ENCODE measurements at regions not wholly inside any gene's neighbourhood (a gene's known extent, or its start where the extent isn't known, plus 50 kb on each side); places are given as distances from the start of the nearest gene placed in this dataset.

GRCh38 chr3:87595798-87596197 lies 319.4 kb upstream of the POU1F1 start:
- H3K9ac ChIP-seq (replicated peaks; ENCODE audit: extremely low read depth, insufficient read depth, low read length) = no peak overlapping the region
- no peaks in the 10 kb centered on the region for H3K9me1 ChIP-seq (replicated peaks; ENCODE audit: control insufficient read depth, extremely low read depth, insufficient read depth, low read length)
- no peak overlapping the region for H3K27ac ChIP-seq (ENCODE audit: insufficient read depth, low read depth, low read length)
- no peak overlapping the region for H3K4me2 ChIP-seq (ENCODE audit: insufficient read depth, low read length)
- intact Hi-C loops (cut with micrococcal nuclease) = no loop called here
- H4K20me1 ChIP-seq (replicated peaks; ENCODE audit: control insufficient read depth, extremely low read depth, insufficient read depth, low read length) = no peaks in the 10 kb centered on the region
- no peaks in the 10 kb centered on the region for H3K79me2 ChIP-seq (ENCODE audit: control insufficient read depth, insufficient read depth, low read length)
- ChIA-PET POLR2A (no interaction called here), CTCF (no interaction called here)
- DNase-seq (ENCODE audit: low read depth, low spot score) (peak; percentile 47), FAIRE-seq (no peak)
- H3K4me1 ChIP-seq (ENCODE audit: control insufficient read depth, extremely low read depth, insufficient read depth, low read length) = no peaks in the 10 kb centered on the region
- no peak overlapping the region for H2AFZ ChIP-seq (ENCODE audit: low read depth, low read length)
- no peak overlapping the region for H3K4me3 ChIP-seq (replicated peaks in 1 of 3; ENCODE audit: insufficient read depth in 1 of 3, low read depth in 1 of 3, low read length in 3 of 3)
- dilution Hi-C loops (cut with MboI; ENCODE audit: extremely low pct_ligation_motif_present, low sequenced_read_pairs) = no loop called here
- no peaks in the 10 kb centered on the region for H3K36me3 ChIP-seq (ENCODE audit: control insufficient read depth in 2 of 2, extremely low read depth in 1 of 2, insufficient read depth in 2 of 2, low read length in 2 of 2)
- H3K9me3 ChIP-seq (replicated peaks; ENCODE audit: control insufficient read depth, insufficient read depth, low read length) = no peaks in the 10 kb centered on the region
- TF ChIP-seq POLR2A (IDR thresholded peaks at IDR 0.05; ENCODE audit: low read depth, low read length) (no peak), EZH2 (IDR thresholded peaks at IDR 0.05; ENCODE audit: borderline replicate concordance, low read depth, low read length, severe bottlenecking) (no peak), MAX (IDR thresholded peaks at IDR 0.05; ENCODE audit: insufficient read depth, insufficient read length) (no peak), POLR2AphosphoS5 (IDR thresholded peaks at IDR 0.05; ENCODE audit: insufficient read depth, low read depth, low read length) (no peak), GATA2 (IDR thresholded peaks at IDR 0.05; ENCODE audit: insufficient read depth, insufficient read length, low read depth, low read length) (no peak), MYC (IDR thresholded peaks at IDR 0.05; ENCODE audit: low read depth, low read length) (no peak), FOS (IDR thresholded peaks at IDR 0.05; ENCODE audit: borderline replicate concordance, insufficient read depth, low read length) (no peak), JUN (IDR thresholded peaks at IDR 0.05; ENCODE audit: borderline replicate concordance, insufficient read depth, insufficient read length, low read depth) (no peak)
- TF ChIP-seq, protein P1, sequence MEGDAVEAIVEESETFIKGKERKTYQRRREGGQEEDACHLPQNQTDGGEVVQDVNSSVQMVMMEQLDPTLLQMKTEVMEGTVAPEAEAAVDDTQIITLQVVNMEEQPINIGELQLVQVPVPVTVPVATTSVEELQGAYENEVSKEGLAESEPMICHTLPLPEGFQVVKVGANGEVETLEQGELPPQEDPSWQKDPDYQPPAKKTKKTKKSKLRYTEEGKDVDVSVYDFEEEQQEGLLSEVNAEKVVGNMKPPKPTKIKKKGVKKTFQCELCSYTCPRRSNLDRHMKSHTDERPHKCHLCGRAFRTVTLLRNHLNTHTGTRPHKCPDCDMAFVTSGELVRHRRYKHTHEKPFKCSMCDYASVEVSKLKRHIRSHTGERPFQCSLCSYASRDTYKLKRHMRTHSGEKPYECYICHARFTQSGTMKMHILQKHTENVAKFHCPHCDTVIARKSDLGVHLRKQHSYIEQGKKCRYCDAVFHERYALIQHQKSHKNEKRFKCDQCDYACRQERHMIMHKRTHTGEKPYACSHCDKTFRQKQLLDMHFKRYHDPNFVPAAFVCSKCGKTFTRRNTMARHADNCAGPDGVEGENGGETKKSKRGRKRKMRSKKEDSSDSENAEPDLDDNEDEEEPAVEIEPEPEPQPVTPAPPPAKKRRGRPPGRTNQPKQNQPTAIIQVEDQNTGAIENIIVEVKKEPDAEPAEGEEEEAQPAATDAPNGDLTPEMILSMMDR (IDR thresholded peaks at IDR 0.05; ENCODE audit: extremely low read depth in 1 of 2, insufficient read depth in 1 of 2, low read depth in 1 of 2, low read length in 2 of 2) = no peak
- BruUV-seq (replicated peaks) = no TSS peak
- H3K27me3 ChIP-seq (ENCODE audit: control insufficient read depth in 2 of 2, insufficient read depth in 2 of 2, low read length in 2 of 2) = no peaks in the 10 kb centered on the region
